NOMO-1 treated with DMSO at 0.1 percent for 48 hours (cell line): ENCODE measurements at regions not wholly inside any gene's neighbourhood (a gene's known extent, or its start where the extent isn't known, plus 50 kb on each side); places are given as distances from the start of the nearest gene placed in this dataset.

ENCODE experiments used
- DNase-seq: peaks from one replicate; lab custom pipeline; 2025; ENCODE audit not compliant: unreplicated experiment; lab: John Stamatoyannopoulos, UW

- no peak for DNase-seq
Observed at GRCh38 chr9:38315085-38315595, 77.4 kb upstream of the ALDH1B1 start.

GRCh38 chr9:38313421-38313820 lies 79.1 kb upstream of the ALDH1B1 start:
- DNase-seq = no peak

GRCh38 chr9:38312406-38312805 lies 80.1 kb upstream of the ALDH1B1 start:
- no peak for DNase-seq

GRCh38 chr9:38311382-38312270 lies 80.9 kb upstream of the ALDH1B1 start:
- DNase-seq = no peak

GRCh38 chr9:38309324-38310195 lies 82.9 kb upstream of the ALDH1B1 start:
- no peak for DNase-seq

DNA sequence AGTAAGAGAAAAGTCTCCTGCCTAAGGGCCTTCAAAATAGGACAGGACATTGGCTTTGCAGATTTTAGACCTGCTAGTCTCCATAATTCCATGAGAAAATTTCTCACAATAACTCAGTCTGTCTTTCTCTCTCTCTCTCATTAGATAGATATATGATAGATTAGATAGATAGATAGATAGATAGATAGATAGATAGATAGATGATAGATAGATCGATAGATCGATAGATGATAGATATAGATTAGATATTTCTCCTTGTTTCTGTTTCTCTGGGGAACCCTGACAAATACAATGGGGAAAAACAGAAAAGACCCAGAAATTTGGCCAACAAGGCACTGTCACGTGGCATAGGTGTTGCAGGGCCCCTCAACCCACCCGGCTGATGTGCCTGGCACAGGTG lies 84.4 kb upstream of the ALDH1B1 start:
- DNase-seq = no peak

DNA sequence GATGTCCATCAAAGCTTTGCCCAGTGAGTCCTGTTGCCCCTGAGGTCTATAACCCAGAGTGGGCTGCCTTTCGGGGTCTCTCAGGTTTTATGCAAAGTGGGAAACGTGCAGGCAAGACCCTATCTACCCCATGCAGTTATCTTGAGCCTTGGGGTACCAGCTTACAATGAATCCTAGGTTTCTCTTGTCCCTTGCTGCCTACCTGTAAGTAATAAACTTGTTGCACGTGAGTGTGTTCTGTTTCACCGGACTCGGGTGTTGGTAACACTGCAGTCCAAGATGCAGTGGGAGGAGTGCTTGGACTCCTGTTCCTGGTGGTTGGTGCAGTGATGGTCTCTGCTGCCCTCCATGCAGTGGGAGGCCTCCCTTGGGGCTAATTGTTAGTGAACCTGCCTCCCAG lies 85.6 kb upstream of the ALDH1B1 start:
- no peak for DNase-seq

DNA sequence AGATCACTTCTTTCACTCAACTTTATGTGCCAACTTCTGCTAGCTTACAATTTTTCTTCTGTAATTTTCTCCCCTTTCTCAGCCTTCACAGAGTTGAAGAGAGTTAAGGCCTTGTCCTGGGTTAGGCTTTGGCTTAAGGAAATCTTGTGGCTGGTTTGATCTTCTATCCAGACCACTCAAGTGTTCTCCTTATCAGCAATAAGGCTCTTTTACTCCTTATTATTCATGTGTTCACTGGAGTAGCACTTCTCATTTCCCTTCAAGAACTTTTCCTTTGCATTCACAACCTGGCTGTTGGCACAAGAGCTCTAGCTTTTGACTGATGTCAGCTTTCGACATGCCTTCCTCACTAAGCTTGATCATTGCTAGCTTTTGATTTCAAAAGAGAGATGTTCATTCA lies 86.9 kb upstream of the ALDH1B1 start:
- DNase-seq = no peak

GRCh38 chr9:38301376-38302106 lies 91.0 kb upstream of the ALDH1B1 start:
- no peak for DNase-seq

DNA sequence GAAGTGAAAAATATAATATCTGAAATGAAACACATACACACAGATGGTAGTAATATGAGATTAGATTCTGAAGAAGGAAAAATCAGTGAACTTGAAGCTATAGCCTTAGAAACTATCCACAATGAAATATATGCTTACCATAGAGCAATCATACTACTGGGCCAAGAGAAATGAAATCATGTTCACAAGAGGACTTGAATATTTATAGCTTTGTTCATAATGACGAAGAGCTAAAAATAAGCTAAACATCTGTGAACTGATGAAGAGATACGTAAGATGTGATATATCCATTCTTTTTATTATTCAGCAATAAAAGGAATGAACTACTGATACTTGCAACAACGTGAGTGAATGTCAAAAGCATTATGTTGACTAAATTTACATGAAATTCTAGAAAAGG lies 92.6 kb upstream of the ALDH1B1 start:
- DNase-seq = no peak

- DNase-seq = no peak
Observed at GRCh38 chr9:38298904-38299303, 93.6 kb upstream of the ALDH1B1 start.

- no peak for DNase-seq
Observed at GRCh38 chr9:38298503-38298902, 94.0 kb upstream of the ALDH1B1 start.

DNA sequence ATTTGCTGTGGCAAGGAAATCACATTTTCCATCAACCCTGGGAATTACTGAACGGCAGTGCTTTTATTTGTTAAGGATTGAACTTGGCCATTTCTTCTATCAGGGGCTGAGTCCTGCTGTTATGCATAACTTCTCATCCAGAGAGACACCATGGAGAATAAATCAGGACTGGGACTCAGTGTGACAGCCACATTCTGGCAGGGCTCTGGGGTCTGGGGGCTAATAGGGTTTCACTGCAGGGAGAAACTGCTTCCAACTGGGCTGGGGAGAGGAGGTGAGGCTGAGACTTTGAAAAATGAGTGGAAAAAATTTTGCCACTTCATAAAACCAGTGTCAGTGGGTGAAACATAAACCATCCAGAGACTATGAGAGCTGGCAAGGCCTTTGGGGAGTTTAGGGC lies 95.7 kb upstream of the ALDH1B1 start:
- DNase-seq = no peak

DNA sequence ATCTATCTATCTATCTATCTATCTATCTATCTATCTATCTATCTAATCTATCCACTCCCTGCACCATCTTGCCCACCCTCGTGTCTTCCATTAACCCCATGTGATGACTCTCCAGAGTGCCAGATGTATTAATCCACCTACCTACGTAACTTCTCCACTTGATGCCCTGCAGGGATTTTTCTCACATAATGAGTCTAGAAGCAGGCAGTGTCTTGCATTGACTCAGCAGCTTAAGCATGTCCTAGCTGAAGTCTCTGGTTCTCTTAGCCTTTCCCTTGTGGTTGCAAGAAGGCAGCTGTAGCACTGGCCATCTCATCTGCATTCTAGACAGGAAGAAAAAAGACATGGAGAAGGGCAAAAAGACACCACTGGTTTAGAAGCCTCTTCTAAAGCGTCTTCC lies 96.7 kb upstream of the ALDH1B1 start:
- no peak for DNase-seq

DNA sequence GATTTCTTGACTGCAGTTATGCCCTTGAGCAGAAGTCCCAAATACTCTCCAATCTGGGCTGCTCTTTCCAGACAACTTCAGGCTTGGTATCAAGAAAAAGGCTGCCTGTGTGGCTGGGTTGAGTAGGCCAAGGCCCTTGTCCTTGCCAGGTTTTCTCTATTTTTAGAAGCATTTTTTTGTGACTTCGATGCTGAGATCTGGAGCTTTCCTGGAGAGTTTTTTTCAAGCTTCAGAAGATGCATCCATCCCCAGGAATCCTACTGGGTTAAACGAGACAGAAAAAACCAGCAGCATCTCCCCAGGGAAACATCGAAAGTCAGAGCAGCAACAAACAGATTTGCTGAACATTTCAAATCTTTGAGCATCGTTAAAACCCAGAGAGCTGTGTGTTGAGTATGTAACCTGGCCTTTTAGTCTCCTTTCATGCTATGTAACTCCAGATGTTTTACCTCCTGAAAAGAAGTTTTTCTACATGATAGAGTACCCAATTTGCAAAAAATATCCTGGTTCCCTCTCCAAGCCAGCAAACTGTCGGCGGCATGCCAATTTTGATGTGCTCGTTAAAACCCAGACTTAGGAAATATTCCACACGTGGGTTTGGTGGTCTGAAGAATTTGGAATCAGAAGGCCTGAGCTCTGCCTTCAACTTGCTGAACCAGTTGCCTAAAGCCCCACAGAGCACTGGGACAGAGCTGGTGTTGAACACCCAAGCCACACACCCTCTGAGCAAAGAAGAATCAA lies 98.1 kb upstream of the ALDH1B1 start:
- DNase-seq = no peak

GRCh38 chr9:38293022-38293421 lies 99.5 kb upstream of the ALDH1B1 start:
- no peak for DNase-seq

GRCh38 chr9:38292480-38292879 lies 100.0 kb upstream of the ALDH1B1 start:
- DNase-seq = no peak

GRCh38 chr9:38289866-38290245 lies 102.6 kb upstream of the ALDH1B1 start:
- no peak for DNase-seq

GRCh38 chr9:38289236-38289865 lies 103.2 kb upstream of the ALDH1B1 start:
- DNase-seq = no peak

- DNase-seq = no peak
Observed at GRCh38 chr9:38288502-38288901, 104.0 kb upstream of the ALDH1B1 start.
